ENCODE measurements at regions not wholly inside any gene's neighbourhood (a gene's known extent, or its start where the extent isn't known, plus 50 kb on each side); places are given as distances from the start of the nearest gene placed in this dataset.

DNA sequence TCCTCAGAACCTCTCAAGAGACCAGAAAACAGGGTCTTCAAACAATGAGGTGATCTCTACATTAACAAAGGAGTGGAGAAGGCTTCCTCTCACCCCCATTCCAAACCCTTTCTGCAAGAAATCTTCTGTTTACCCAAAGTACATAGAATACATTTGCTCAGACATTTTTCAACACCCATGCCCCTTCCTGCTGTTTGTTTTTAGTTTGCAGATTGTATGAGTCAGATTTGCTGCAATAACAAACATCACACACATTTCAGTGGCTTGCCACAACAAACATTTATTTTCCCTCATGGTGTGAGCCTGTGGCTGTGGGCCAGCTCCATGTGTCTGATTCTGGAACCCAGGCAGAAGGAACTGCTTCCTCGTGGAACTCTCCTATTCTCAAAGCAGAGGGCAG, 68.2 kb upstream of the BAIAP2L1 start:
- TF ChIP-seq, protein P1, sequence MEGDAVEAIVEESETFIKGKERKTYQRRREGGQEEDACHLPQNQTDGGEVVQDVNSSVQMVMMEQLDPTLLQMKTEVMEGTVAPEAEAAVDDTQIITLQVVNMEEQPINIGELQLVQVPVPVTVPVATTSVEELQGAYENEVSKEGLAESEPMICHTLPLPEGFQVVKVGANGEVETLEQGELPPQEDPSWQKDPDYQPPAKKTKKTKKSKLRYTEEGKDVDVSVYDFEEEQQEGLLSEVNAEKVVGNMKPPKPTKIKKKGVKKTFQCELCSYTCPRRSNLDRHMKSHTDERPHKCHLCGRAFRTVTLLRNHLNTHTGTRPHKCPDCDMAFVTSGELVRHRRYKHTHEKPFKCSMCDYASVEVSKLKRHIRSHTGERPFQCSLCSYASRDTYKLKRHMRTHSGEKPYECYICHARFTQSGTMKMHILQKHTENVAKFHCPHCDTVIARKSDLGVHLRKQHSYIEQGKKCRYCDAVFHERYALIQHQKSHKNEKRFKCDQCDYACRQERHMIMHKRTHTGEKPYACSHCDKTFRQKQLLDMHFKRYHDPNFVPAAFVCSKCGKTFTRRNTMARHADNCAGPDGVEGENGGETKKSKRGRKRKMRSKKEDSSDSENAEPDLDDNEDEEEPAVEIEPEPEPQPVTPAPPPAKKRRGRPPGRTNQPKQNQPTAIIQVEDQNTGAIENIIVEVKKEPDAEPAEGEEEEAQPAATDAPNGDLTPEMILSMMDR (conservative IDR thresholded peaks at IDR 0.05; ENCODE audit: low read depth, low read length): no peak

DNA sequence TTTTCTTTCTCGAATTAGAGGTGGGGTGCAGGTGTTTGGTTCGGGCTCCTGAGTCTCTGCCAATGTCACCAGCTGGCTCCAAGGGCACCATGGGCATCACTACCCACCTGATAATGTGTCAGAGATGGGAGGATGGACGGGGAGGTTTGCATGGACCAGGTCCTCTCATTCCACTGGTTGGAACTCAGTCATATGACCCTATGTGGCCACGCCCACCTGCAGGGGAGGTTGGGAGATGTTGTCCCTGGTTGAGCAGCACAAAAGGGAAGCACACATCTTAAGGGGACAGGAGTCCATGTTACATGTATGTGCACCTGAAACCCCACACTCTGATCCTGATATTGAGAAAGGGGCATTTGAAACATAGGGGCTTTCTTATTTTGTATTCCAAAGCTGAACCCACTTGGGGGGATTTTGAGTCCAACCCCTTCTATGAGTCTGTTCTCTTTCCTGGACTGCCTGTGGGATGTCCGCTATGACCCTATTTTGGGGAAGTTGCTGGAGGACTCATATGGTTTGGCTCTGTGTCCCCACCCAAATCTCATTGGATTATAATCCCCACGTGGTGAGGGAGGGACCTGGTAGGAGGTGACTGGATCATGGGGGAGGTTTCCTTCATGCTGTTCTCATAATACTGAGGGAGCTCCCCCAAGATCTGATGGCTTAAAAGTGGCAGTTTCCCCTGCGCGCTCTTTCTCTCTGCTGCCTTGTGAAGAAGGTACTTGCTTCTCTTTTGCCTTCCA, 66.9 kb upstream of the BAIAP2L1 start:
- TF ChIP-seq, protein P1 (conservative IDR thresholded peaks at IDR 0.05; ENCODE audit: low read depth, low read length): no peak
- no peak overlapping the region for H3K4me3 ChIP-seq (ENCODE audit: low read depth, low read length)
- no peak for DNase-seq (ENCODE audit: low read depth)

More for the DNA sequence above, 68.2 kb upstream of the BAIAP2L1 start:
- no peak for DNase-seq (ENCODE audit: low read depth)
- H3K4me3 ChIP-seq (ENCODE audit: low read depth, low read length): no peak overlapping the region

- H3K4me3 ChIP-seq (ENCODE audit: low read depth, low read length): no peak overlapping the region
- DNase-seq (ENCODE audit: low read depth): no peak
- TF ChIP-seq, protein P1 (conservative IDR thresholded peaks at IDR 0.05; ENCODE audit: low read depth, low read length): no peak
Observed at GRCh38 chr7:98465022-98465421, 64.1 kb upstream of the BAIAP2L1 start.

DNA sequence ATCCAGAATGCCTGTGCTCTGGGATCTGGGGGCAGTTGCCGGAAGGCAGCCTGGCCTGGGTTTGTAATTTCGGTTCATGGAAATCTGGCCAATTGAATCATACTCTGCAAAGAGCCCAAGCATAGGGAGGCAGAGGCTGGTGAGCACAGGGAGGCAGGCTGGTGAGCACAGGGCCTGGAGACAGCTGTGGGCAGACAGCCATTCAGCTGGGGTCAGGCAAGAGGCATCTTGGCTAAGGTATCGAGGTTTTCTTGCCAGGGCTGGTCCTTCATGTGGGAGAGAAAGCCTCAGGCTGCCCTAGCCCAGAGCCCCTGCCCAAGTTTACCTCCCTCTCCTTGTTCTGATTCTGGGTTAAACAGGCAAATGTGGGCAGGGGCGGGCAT, 63.7 kb upstream of the BAIAP2L1 start:
- no peak for DNase-seq (ENCODE audit: low read depth)
- TF ChIP-seq, protein P1 (conservative IDR thresholded peaks at IDR 0.05; ENCODE audit: low read depth, low read length): no peak
- H3K4me3 ChIP-seq (ENCODE audit: low read depth, low read length): no peak overlapping the region

DNA sequence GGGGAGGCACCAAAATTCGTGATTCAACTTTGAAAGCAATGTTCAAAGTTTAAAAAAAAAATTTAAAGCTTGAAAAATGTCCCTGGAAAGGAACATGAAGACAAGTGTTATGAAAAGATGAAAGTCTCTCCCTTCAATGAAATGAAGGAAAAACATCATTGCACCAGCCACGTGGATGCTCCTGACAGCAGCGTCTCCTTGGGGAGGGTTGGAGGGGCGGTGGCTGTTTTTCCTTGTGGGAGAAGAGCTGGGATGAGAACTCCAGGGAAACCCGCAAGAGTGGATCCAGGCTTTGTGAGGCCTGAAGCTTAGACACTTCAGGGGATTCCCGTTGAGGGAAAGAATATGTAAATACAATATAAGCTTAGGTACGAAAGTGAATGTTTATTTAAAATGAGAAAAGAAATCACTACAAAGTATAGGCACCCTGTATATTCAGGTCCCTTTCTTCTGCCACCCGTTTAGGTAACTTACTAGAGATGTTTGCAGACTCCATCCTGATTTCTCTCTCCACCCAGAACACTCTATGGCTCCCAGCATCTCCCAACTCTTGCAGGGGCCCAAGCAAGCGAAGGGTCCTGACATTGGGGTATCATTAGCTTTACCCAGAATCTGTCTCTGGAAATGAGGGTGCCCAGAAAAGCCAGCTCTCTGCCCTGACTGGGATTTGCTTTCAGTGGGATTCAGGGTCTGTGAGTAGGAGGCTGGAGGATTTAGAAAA, 63.1 kb upstream of the BAIAP2L1 start:
- DNase-seq (ENCODE audit: low read depth): no peak
- TF ChIP-seq, protein P1 (conservative IDR thresholded peaks at IDR 0.05; ENCODE audit: low read depth, low read length): no peak

DNA sequence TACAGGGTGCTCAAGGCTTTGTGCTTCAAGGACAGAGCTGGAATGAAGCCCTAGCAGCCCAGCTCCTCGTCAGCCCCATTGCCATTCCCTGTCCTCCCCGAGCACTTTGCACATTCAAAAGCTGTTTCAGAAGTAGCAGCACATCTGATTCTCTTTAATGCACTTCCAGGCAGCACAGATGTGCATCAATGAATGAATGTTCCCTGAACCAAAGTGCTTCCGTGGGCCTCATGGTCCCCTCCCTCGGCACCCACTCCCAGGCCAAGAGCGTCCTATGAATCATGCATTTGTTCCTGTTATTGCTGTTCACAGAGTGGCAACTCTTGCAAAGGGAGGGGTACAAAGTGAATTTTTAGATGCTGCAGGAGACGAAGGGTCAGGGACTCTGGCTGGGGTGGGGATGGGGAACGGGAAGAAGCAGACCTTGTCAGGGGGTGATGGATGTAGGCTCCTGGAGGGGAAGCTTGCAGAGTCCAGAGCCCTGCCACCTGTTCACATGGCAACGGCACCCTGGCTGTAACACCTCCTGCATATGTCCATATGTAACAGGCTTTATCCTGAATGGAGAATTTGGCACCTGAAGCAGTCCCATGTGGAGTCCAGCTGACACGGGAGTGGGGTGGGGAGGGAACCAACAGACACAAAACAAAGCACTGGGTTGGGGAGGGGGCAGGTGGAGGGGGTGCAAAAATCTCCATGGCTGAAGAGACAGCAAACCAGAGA, 62.2 kb upstream of the BAIAP2L1 start:
- TF ChIP-seq, protein P1 (conservative IDR thresholded peaks at IDR 0.05; ENCODE audit: low read depth, low read length): no peak
- no peak overlapping the region for H3K4me3 ChIP-seq (ENCODE audit: low read depth, low read length)
- DNase-seq (ENCODE audit: low read depth): no peak

More for the DNA sequence above, 63.1 kb upstream of the BAIAP2L1 start:
- H3K4me3 ChIP-seq (ENCODE audit: low read depth, low read length): no peak overlapping the region

All from choroid plexus epithelial cell (primary cell).